HG02870 (cell line): ENCODE measurements at regions not wholly inside any gene's neighbourhood (a gene's known extent, or its start where the extent isn't known, plus 50 kb on each side); places are given as distances from the start of the nearest gene placed in this dataset.
"Not testable (repeated sequence)": the region's sequence is repeated elsewhere in the genome, so short reads cannot be mapped to it uniquely, and the experiment has no call there.

Source experiments
- ATAC-seq: cut with Tn5 transposase; IDR thresholded peaks from one replicate; pipeline ENCODE4 v1.9.1; 2021; ENCODE audit warnings: mild to moderate bottlenecking, moderate library complexity; ENCODE audit not compliant: unreplicated experiment

DNA sequence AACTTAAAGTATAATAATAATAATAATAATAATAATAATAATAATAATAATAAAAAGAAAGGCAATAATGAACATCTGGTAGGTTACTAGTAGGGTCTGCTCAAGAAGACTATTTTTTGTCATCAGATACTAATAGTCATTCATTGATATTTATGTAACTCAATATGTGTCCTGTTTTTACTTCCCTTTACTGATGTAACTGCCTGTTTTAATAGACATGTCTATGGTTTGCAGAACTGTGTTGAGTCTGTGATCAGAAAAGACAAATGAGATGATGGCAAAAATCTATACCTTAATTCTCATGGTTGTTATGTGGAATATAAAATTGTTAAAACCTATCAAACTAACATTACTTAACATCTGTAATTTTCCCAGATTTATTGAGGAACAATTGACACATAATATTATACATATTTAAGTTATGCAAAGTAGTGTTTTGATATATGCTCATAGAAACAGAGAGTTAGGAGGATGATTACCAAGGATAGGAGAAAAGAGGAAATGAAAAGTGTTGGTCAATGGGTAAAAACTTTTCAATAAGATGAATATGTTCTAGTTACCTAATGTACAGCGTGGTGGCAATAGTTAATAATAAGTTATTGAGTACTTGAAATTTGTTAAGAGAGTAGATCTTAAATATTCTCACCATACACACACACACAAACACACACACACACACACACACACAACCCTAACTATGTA is 699.4 kb downstream of the ZPLD1 start:
- no peak for ATAC-seq

DNA sequence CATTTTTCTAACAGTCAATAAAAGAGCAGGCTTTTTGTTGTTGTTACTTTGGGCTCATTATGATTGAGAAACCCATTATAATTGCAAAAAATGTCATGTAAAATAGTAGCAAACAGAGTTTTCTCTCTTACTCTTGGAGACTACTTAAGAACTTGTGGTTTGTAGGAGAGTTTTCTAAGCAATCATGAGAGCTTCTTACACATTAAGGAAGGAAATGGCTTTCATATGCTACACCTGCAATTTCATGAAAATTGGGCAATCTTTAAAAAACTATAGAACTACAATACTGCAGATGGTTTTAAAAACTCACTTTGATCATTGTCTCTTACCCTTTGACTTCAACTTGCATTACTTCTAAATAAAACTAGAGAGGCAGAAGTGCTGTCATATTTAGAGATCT is 701.8 kb downstream of the ZPLD1 start:
- no peak for ATAC-seq

DNA sequence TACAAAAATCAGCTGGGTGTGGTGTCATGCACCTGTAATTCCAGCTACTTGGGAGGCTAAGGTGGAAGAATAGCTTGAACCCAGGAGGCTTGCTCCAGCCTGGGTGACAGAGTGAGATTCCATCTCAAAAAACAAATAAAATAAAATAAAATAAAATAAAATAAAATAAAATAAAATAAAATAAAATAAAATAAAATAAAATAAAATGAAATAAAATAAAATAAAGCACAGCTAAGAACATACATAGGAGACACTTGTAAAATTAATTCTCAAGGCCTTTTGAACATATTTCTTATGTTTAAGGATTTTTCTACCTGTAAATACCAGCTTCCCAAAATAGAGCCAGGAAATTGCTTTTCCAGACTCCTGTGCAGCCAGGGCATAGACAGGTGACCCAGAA is 703.0 kb downstream of the ZPLD1 start:
- ATAC-seq: no peak

- ATAC-seq: no peak
These were observed 723.4 kb downstream of the ZPLD1 start for GRCh38 chr3:103158183-103158582.

- no peak for ATAC-seq
These were observed 732.1 kb downstream of the ZPLD1 start for GRCh38 chr3:103166890-103167289.

GRCh38 chr3:103167850-103168249 is 733.0 kb downstream of the ZPLD1 start:
- ATAC-seq: no peak

GRCh38 chr3:103169289-103169688 is 734.5 kb downstream of the ZPLD1 start:
- no peak for ATAC-seq

DNA sequence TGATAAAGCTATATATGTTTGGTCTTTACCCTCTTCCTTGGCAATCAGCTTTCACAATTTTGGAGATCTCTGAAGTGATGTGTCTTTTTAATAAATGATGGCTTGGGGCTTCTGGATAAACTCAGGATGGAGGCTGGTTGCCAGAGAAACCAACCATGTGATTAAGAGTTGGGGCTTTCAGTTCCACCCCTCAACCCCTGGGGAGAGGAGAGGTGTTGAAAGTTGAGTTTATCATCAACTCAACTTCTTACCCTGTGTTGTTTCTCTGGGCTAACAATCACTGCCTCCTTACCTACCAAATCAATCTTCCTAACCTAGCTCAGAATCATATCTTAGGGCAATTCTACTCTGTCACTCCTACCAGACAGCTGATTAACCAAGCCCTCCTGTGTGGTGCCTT is 735.8 kb downstream of the ZPLD1 start:
- no peak for ATAC-seq

GRCh38 chr3:103173940-103174339 is 739.1 kb downstream of the ZPLD1 start:
- no peak for ATAC-seq

- ATAC-seq: no peak
These were observed 746.3 kb downstream of the ZPLD1 start for GRCh38 chr3:103181160-103181559.

- no peak for ATAC-seq
These were observed 750.0 kb downstream of the ZPLD1 start for GRCh38 chr3:103184772-103185171.

DNA sequence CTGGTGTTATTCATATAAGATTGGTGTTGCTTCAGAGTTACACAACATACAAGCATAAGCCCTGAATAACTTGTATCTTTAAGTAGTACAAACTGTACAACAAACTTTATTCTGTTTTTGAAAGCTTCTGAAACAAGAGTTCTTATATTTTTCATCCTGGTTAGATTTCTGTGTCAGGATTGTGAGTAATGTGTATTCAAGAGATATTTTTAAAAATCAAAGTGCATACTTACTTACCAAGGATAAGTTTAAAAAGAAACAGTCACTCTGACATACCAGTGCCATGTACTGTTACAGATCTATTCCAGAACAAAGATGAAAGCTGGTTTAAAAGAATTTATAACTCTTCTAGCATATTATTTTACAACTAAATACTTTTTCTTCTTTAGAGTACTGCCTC is 755.1 kb downstream of the ZPLD1 start:
- no peak for ATAC-seq

DNA sequence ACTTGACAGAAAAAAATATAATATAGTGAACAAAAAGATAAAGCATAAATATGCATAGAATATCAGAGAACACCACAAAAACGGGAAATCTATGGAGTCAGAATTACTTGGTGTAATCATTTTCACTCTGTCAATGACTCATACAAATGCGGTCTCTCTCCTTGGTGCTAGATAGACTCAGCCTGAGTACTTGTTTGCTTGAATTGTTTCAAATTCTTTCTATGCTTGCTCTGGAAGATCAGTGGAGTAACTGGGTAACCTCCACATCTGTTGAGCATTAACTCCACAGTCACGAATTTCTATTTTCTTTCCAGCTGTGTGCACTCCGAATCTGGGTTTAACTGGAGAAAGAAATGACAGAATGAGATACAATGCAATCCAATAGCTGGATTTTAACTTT is 760.4 kb downstream of the ZPLD1 start:
- no peak for ATAC-seq

DNA sequence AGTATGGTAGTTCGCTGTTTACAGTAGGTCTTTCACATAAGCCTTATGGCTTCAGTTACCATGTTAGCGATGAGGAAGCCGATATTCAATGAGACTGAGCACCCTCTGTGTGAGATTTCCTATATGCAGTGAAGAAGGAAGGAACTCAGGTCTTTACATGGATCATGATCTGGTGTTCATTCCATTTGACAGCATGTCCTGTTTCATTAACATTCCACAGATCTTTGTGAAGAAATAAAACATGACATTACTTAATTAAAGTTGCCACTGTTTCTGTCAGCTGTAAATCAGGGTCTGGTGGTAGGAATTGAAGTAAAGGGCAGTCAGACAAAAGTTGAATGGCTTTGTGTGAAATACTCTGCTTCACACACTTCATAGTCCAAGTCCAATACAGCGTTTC is 768.6 kb downstream of the ZPLD1 start:
- no peak for ATAC-seq

GRCh38 chr3:103210583-103210982 is 775.8 kb downstream of the ZPLD1 start:
- no peak for ATAC-seq

DNA sequence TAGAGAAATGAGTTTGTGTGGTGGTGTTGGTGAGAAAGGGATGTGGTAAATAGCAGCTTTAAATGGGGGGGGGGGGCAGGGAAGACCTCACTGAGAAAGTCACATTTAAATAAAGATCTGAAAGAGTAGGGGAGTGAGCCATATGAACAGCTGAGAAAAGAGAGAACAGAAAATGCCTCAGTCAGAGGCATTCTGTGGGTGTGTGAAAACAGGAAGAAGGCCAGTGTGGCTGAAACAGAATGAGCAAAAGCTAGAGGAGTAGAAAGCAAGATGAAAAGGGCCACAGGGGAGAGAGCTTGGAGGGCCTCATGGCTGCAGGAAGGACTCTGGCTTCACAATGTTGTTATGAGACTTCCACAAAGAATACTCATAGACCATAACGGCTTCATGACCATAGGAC is 783.3 kb downstream of the ZPLD1 start:
- ATAC-seq: peak; percentile 99

DNA sequence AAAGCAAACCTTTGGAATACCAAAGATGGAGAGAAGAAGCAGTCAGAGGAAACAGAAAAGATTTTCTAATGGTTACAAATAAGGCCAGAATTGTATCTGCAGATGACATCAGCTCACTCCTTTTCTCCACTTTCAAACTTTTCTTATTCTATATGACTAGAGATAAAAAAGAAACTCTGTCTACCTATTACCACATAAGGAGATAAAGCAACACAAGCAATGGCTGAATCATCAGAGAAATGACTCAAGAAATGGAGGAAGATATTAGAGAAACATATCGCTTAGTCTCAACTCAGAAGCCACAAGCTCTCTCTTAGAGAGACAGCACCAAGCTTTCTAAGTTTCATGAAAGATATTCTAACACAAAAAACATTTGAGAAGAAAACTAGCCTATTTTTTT is 784.0 kb downstream of the ZPLD1 start:
- peak; percentile 24 for ATAC-seq

- ATAC-seq: no peak
These were observed 792.8 kb downstream of the ZPLD1 start for GRCh38 chr3:103227651-103228050.

- no peak for ATAC-seq
These were observed 812.6 kb downstream of the ZPLD1 start for GRCh38 chr3:103247459-103247858.

DNA sequence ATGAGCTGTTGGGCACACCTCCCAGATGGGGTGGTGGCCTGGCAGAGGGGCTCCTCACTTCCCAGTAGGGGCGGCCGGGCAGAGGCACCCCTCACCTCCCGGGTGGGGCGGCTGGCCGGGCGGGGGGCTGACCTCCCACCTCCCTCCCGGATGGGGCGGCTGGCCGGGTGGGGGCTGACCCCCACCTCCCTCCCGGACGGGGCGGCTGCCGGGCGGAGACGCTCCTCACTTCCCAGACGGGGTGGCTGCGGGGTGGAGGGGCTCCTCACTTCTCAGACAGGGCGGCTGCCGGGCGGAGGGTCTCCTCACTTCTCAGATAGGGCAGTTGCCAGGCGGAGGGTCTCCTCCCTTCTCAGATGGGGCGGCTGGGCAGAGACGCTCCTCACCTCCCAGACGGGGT is 820.0 kb downstream of the ZPLD1 start:
- ATAC-seq: not testable (repeated sequence)

DNA sequence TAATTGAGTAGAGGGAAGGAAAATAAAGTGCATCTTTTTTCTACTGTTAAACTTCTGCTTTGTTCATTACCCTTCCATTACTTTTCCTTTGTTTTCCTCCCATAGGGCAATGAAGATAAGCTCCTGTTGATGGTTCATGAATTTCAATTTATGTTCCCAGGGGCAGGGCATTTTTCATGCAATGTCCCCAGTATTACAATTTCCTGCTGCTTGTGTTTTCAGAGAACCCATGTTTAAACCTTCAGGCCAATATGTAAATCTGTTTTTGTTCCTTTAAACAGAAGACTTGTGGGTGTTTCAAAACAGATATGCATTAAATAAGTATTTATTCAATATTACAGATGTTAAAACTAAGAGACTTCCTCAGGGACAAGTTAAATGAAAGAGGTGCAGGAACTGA is 834.5 kb downstream of the ZPLD1 start:
- ATAC-seq: no peak

- no peak for ATAC-seq
These were observed 836.8 kb downstream of the ZPLD1 start for GRCh38 chr3:103271575-103271974.

DNA sequence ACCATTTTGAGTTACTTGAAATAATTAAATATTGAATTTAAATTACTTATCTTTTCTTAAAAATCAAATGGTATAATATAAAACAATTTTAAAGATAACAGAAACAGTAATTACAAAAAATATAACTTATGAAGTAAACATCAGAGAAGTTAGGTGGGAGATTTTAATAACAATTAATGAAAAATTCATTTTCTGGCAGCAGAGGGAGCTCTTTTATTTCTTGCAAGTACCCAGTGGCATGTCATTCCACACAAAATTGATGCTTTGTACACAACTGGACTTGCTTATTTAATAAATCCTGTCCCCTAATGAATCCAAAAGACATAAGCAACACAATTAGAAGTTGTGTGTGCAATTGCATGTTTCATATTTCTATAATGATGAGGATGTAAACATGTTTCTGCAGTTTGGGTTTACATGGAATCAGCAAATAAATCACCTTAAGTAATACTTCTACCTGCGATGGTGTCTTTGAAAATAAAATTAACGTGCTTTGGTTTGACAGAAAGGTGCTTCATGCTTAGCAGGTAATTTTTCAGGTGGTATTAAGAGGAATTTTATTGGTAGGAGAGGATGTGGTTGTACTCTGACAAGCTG is 861.3 kb downstream of the ZPLD1 start:
- no peak for ATAC-seq
